Prostate gland (tissue), 2 donors: ENCODE measurements at regions not wholly inside any gene's neighbourhood (a gene's known extent, or its start where the extent isn't known, plus 50 kb on each side); places are given as distances from the start of the nearest gene placed in this dataset.

Experiments used
- CTCF ChIP-seq, 4 experiments: fragments of 200-600 bp in 2 of 4; fragments of 450-650 bp in 2 of 4; sonication (generic) in 2 of 4; IDR thresholded peaks; 1 replicate in 3 of 4; 2 replicates in 1 of 4; pipeline ENCODE4 v1.5.1; 2016 to 2019; ENCODE audit warnings: antibody characterized with exemption in 4 of 4, mild to moderate bottlenecking in 2 of 4, moderate library complexity in 2 of 4
- POLR2A ChIP-seq: fragments of 450-650 bp; IDR thresholded peaks from one replicate; pipeline ENCODE4 v1.6.1; 2016; ENCODE audit warnings: antibody characterized with exemption, mild to moderate bottlenecking

- TF ChIP-seq CTCF (IDR thresholded peaks at IDR 0.05) (no peak), POLR2A (no peak)
Measured at GRCh38 chr13:30091691-30092090, 215.7 kb downstream of the KATNAL1 start.
